Endothelial cell of umbilical vein (primary cell): ENCODE measurements at regions not wholly inside any gene's neighbourhood (a gene's known extent, or its start where the extent isn't known, plus 50 kb on each side); places are given as distances from the start of the nearest gene placed in this dataset.

Experiments used
- BruUV-seq: library from RNA; stranded (reverse); fragments of 400-500 nt; replicated peaks from 2 replicates; lab custom pipeline; 2021; lab: Mats Ljungman, UMichigan
- CTCF ChIA-PET: fragments of 300-600, 350-600 bp; sonication (Branson Sonifier 250); formaldehyde crosslinking; loops from one replicate; lab custom pipeline; 2021; ENCODE audit warnings: antibody characterized with exemption, inconsistent platforms; lab: Charles Lee
- POLR2A ChIA-PET: fragments of 300-600, 350-600 bp; sonication (Branson Sonifier 250); formaldehyde crosslinking; loops from one replicate; lab custom pipeline; 2021; ENCODE audit warnings: antibody characterized with exemption, inconsistent platforms; lab: Charles Lee
- DNase-seq: peaks from one replicate; pipeline ENCODE4 v3.0.0-alpha.2; 2011; ENCODE audit warnings: low read depth, low spot score
- FAIRE-seq: peaks from 2 replicates; lab custom pipeline; 2011; peaks lifted over from hg19 to GRCh38; lab: Jason Lieb, UNC
- H2AFZ ChIP-seq: 2 replicates; pipeline ENCODE4 v1.6.0; 2012; ENCODE audit warnings: low read depth, low read length, control low read depth, inconsistent platforms
- H3K27ac ChIP-seq: 2 replicates; pipeline ENCODE4 v1.5.1; 2011; ENCODE audit warnings: low read depth, mild to moderate bottlenecking, control low read depth, low read length, moderate library complexity; ENCODE audit not compliant: insufficient read depth
- H3K27me3 ChIP-seq, 2 experiments: 2 replicates each; pipeline versions ENCODE4 v1.6.0 to v1.6.1; 2011; ENCODE audit warnings: low read length in 2 of 2, mixed read lengths in 1 of 2; ENCODE audit not compliant: control insufficient read depth in 2 of 2, insufficient read depth in 2 of 2
- H3K36me3 ChIP-seq, 2 experiments: 2 replicates in 1 of 2; 3 replicates in 1 of 2; pipeline ENCODE4 v1.5.1; 2011; ENCODE audit warnings: low read length in 2 of 2, mild to moderate bottlenecking in 1 of 2, moderate library complexity in 1 of 2; ENCODE audit not compliant: control insufficient read depth in 2 of 2, insufficient read depth in 2 of 2; ENCODE audit errors: extremely low read depth in 1 of 2
- H3K4me1 ChIP-seq: 3 replicates; pipeline ENCODE4 v1.5.1; 2011; ENCODE audit warnings: mild to moderate bottlenecking, low read length; ENCODE audit not compliant: control insufficient read depth, insufficient read depth; ENCODE audit errors: extremely low read depth
- H3K4me2 ChIP-seq: 2 replicates; pipeline ENCODE4 v1.6.1; 2011; ENCODE audit warnings: low read length, control low read depth, mixed read lengths; ENCODE audit not compliant: insufficient read depth
- H3K4me3 ChIP-seq, 3 experiments: fragments of 200-600 bp in 1 of 3; sonication (generic), shearing (Covaris generic) in 1 of 3; replicated peaks in 1 of 3; 2 replicates each; pipeline ENCODE4 v1.5.1; 2011 to 2016; ENCODE audit warnings: control low read depth in 3 of 3, low read length in 3 of 3, mild to moderate bottlenecking in 2 of 3, inconsistent platforms in 1 of 3, low read depth in 1 of 3, moderate library complexity in 1 of 3; ENCODE audit not compliant: insufficient read depth in 1 of 3
- H3K79me2 ChIP-seq: 2 replicates; pipeline ENCODE4 v1.6.0; 2012; ENCODE audit warnings: low read length, inconsistent platforms; ENCODE audit not compliant: control insufficient read depth, insufficient read depth
- H3K9ac ChIP-seq: replicated peaks from 2 replicates; pipeline ENCODE3; 2011; ENCODE audit warnings: low read length, control low read depth; ENCODE audit not compliant: insufficient read depth; ENCODE audit errors: extremely low read depth
- H3K9me1 ChIP-seq: replicated peaks from 3 replicates; pipeline ENCODE4 v1.6.0; 2011; ENCODE audit warnings: mild to moderate bottlenecking, low read length; ENCODE audit not compliant: control insufficient read depth, insufficient read depth; ENCODE audit errors: extremely low read depth
- H3K9me3 ChIP-seq: replicated peaks from 2 replicates; pipeline ENCODE4 v1.5.1; 2012; ENCODE audit warnings: low read length, inconsistent platforms; ENCODE audit not compliant: control insufficient read depth, insufficient read depth
- H4K20me1 ChIP-seq: replicated peaks from 2 replicates; pipeline ENCODE3; 2011; ENCODE audit warnings: mild to moderate bottlenecking, low read length; ENCODE audit not compliant: control insufficient read depth, insufficient read depth; ENCODE audit errors: extremely low read depth
- EZH2 ChIP-seq: IDR thresholded peaks from 2 replicates; pipeline ENCODE4 v1.6.1; 2012; ENCODE audit warnings: borderline replicate concordance, low read depth, mild to moderate bottlenecking, moderate library complexity, low read length, inconsistent platforms; ENCODE audit not compliant: severe bottlenecking
- FOS ChIP-seq: IDR thresholded peaks from 2 replicates; pipeline ENCODE4 v1.6.1; 2011; ENCODE audit warnings: mild to moderate bottlenecking, low read length, moderate library complexity, borderline replicate concordance; ENCODE audit not compliant: insufficient read depth
- GATA2 ChIP-seq: IDR thresholded peaks from 2 replicates; pipeline ENCODE4 v1.7.0; 2011; ENCODE audit warnings: low read depth, mild to moderate bottlenecking, moderate library complexity, mixed read lengths, low read length; ENCODE audit not compliant: insufficient read length, insufficient read depth
- JUN ChIP-seq: IDR thresholded peaks from 2 replicates; pipeline ENCODE4 v1.6.1; 2011; ENCODE audit warnings: borderline replicate concordance, low read depth; ENCODE audit not compliant: insufficient read length, insufficient read depth
- MYC ChIP-seq: IDR thresholded peaks from one replicate; pipeline ENCODE4 v1.6.1; 2011; ENCODE audit warnings: mild to moderate bottlenecking, low read depth, low read length
- POLR2A ChIP-seq: IDR thresholded peaks from 2 replicates; pipeline ENCODE4 v1.6.1; 2012; ENCODE audit warnings: low read depth, mild to moderate bottlenecking, control low read depth, low read length
- POLR2AphosphoS5 ChIP-seq: IDR thresholded peaks from 2 replicates; pipeline ENCODE4 v1.6.1; 2012; ENCODE audit warnings: low read depth, mild to moderate bottlenecking, control low read depth, low read length, moderate library complexity; ENCODE audit not compliant: insufficient read depth
- dilution Hi-C: fragments of 300-500 bp; cut with MboI; formaldehyde crosslinking; loops from one replicate; pipeline ENCODE4 v1.15.0; 2019; ENCODE audit warnings: low sequenced_read_pairs; ENCODE audit not compliant: extremely low pct_ligation_motif_present
- intact Hi-C: fragments of 100-400 bp; cut with micrococcal nuclease; formaldehyde crosslinking; loops from one replicate; pipeline ENCODE4 v1.10.0; 2022
- TF ChIP-seq, protein P1 (sequence below): IDR thresholded peaks from 2 replicates; pipeline ENCODE4 v1.6.1; 2011; ENCODE audit not compliant: insufficient read depth, insufficient read length
- TF ChIP-seq, protein P2 (sequence below), 2 donors: IDR thresholded peaks; 1 replicate in 1 of 2; 2 replicates in 1 of 2; pipeline ENCODE4 v1.5.1; 2011; ENCODE audit warnings: low read length in 2 of 2, mild to moderate bottlenecking in 2 of 2, moderate library complexity in 2 of 2, control low read depth in 1 of 2, inconsistent platforms in 1 of 2, low read depth in 1 of 2; ENCODE audit not compliant: insufficient read depth in 1 of 2; ENCODE audit errors: extremely low read depth in 1 of 2

DNA sequence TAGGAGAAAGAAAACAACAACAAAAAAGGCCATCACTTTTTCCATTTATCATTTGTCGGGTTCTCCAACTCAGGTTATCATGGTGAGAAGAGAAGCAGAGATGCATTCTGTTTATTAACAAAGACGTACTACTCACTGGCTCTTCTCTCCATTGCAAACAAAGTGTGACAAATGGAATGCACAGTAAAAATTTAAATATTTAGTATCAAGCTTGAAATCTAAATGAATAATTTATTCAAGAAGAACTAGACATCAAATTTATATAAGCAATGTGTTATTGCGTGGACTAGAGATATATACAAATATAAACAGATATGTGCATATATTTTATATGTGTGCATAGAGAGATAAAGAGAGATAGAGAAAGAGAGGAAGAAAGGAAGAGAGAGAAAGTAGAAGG, 236.5 kb downstream of the DSEL start:
- CTCF ChIA-PET: interaction anchor here (0.8 to 1.4 kb wide), 2 partner anchors 9 to 36 kb away, joined by 3 to 4 read pairs; no protein-coding TSS in a partner anchor
- dilution Hi-C loops (no loop called here), intact Hi-C loops (no loop called here)
- no TSS peak for BruUV-seq
- no peak for TF ChIP-seq JUN
- no peak overlapping the region for H3K9ac ChIP-seq
- FAIRE-seq (no peak), DNase-seq (no peak)
- H3K4me3 ChIP-seq: no peak overlapping the region
- no peak overlapping the region for H3K4me2 ChIP-seq
- no peaks in the 10 kb centered on the region for H3K9me3 ChIP-seq
- H2AFZ ChIP-seq: no peak overlapping the region
- no peaks in the 10 kb centered on the region for H3K79me2 ChIP-seq
- no peaks in the 10 kb centered on the region for H3K36me3 ChIP-seq
- H3K27me3 ChIP-seq: no peaks in the 10 kb centered on the region
- H4K20me1 ChIP-seq: no peaks in the 10 kb centered on the region
- no peaks in the 10 kb centered on the region for H3K4me1 ChIP-seq
- POLR2A ChIA-PET: no interaction called here
- no peaks in the 10 kb centered on the region for H3K9me1 ChIP-seq
- no peak overlapping the region for H3K27ac ChIP-seq

DNA sequence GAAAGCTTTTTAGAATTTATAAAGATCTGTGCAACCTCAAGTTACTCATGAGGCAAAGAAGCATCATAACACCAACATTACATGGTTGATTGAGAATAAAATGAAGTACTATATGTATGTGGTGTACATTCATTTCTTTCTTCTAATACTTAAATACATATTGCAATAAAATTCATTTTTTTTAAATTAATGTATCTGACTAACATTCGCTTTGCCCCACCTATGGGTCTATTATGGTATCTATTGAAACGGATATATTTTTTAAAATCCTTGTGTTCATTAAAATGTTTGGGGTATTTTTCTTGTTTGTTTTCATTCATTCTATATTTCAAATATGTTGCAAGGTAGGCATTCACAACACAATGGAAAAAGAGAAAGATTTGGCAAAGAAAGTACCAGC, 237.5 kb downstream of the DSEL start:
- H3K9ac ChIP-seq: no peak overlapping the region
- POLR2A ChIA-PET: no interaction called here
- H3K27me3 ChIP-seq: no peaks in the 10 kb centered on the region
- DNase-seq (no peak), FAIRE-seq (no peak)
- H3K9me1 ChIP-seq: no peaks in the 10 kb centered on the region
- H3K79me2 ChIP-seq: no peaks in the 10 kb centered on the region
- H4K20me1 ChIP-seq: no peaks in the 10 kb centered on the region
- H3K36me3 ChIP-seq: no peaks in the 10 kb centered on the region
- H2AFZ ChIP-seq: no peak overlapping the region
- no peak overlapping the region for H3K4me2 ChIP-seq
- CTCF ChIA-PET: no interaction called here
- H3K27ac ChIP-seq: no peak overlapping the region
- no peak overlapping the region for H3K4me3 ChIP-seq
- no peaks in the 10 kb centered on the region for H3K9me3 ChIP-seq
- no peaks in the 10 kb centered on the region for H3K4me1 ChIP-seq
- no TSS peak for BruUV-seq
- TF ChIP-seq, protein P1, sequence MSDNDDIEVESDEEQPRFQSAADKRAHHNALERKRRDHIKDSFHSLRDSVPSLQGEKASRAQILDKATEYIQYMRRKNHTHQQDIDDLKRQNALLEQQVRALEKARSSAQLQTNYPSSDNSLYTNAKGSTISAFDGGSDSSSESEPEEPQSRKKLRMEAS: no peak
- TF ChIP-seq POLR2AphosphoS5 (no peak), EZH2 (no peak), JUN (no peak), POLR2A (no peak), GATA2 (no peak), FOS (no peak), MYC (no peak)
- TF ChIP-seq, protein P2, sequence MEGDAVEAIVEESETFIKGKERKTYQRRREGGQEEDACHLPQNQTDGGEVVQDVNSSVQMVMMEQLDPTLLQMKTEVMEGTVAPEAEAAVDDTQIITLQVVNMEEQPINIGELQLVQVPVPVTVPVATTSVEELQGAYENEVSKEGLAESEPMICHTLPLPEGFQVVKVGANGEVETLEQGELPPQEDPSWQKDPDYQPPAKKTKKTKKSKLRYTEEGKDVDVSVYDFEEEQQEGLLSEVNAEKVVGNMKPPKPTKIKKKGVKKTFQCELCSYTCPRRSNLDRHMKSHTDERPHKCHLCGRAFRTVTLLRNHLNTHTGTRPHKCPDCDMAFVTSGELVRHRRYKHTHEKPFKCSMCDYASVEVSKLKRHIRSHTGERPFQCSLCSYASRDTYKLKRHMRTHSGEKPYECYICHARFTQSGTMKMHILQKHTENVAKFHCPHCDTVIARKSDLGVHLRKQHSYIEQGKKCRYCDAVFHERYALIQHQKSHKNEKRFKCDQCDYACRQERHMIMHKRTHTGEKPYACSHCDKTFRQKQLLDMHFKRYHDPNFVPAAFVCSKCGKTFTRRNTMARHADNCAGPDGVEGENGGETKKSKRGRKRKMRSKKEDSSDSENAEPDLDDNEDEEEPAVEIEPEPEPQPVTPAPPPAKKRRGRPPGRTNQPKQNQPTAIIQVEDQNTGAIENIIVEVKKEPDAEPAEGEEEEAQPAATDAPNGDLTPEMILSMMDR (IDR thresholded peaks at IDR 0.05; ENCODE audit: extremely low read depth in 1 of 2, insufficient read depth in 1 of 2, low read depth in 1 of 2, low read length in 2 of 2): no peak
- dilution Hi-C loops (no loop called here), intact Hi-C loops (no loop called here)
